IPS DF 6.9 (cell line): ENCODE measurements at regions not wholly inside any gene's neighbourhood (a gene's known extent, or its start where the extent isn't known, plus 50 kb on each side); places are given as distances from the start of the nearest gene placed in this dataset.

ENCODE experiments used
- DNase-seq: peaks from one replicate; pipeline ENCODE4 v3.0.0-alpha.2; 2013; ENCODE audit warnings: low read depth, low spot score
- H3K27ac ChIP-seq: one replicate; pipeline ENCODE4 v1.5.1; 2013; ENCODE audit warnings: low read length, control low read depth
- H3K27me3 ChIP-seq: 2 replicates; pipeline ENCODE4 v1.6.1; 2013; ENCODE audit warnings: mild to moderate bottlenecking, low read length; ENCODE audit not compliant: control insufficient read depth, insufficient read depth
- H3K36me3 ChIP-seq: 2 replicates; pipeline ENCODE4 v1.6.1; 2013; ENCODE audit warnings: low read length; ENCODE audit not compliant: control insufficient read depth, insufficient read depth
- H3K4me1 ChIP-seq: 2 replicates; pipeline ENCODE4 v1.6.1; 2013; ENCODE audit warnings: low read length; ENCODE audit not compliant: control insufficient read depth, insufficient read depth
- H3K4me3 ChIP-seq: 2 replicates; pipeline ENCODE4 v1.5.1; 2013; ENCODE audit warnings: mild to moderate bottlenecking, low read length
- H3K9me3 ChIP-seq: 2 replicates; pipeline ENCODE4 v1.6.1; 2013; ENCODE audit warnings: low read length, inconsistent platforms; ENCODE audit not compliant: control insufficient read depth, insufficient read depth
- WGBS: extraction: QIAGEN DNeasy Blood & Tissue Kit; methylation state at CpG from one replicate; pipeline ENCODE4 v1.1.7; 2013; ENCODE audit warnings: mixed read lengths, missing lambda C conversion rate; ENCODE audit not compliant: insufficient read length, insufficient coverage; 5-methylcytosine and 5-hydroxymethylcytosine counted together

- H3K4me3 ChIP-seq, result no peak overlapping the region
- no peaks in the 10 kb centered on the region for H3K36me3 ChIP-seq
- H3K27me3 ChIP-seq, result no peaks in the 10 kb centered on the region
- no peaks in the 10 kb centered on the region; the same call in 1 of the 2 replicates for H3K4me1 ChIP-seq
- DNase-seq, result no peak
- H3K9me3 ChIP-seq, result no peaks in the 10 kb centered on the region
- no CpG with 5 or more reads among the region's 29 CpGs for WGBS
- H3K27ac ChIP-seq, result no peak overlapping the region
Measured at GRCh38 chr13:112252804-112253590, 123.2 kb upstream of the SPACA7 start.

- Histone ChIP-seq H3K4me1 (no peaks in the 10 kb centered on the region), H3K9me3 (no peaks in the 10 kb centered on the region), H3K27ac (no peak overlapping the region), H3K27me3 (no peaks in the 10 kb centered on the region), H3K36me3 (no peaks in the 10 kb centered on the region), H3K4me3 (no peak overlapping the region)
- WGBS, result no CpG with 5 or more reads among the region's 17 CpGs
- DNase-seq, result no peak
Measured at GRCh38 chr13:112253631-112254030, 122.5 kb upstream of the SPACA7 start.

- Histone ChIP-seq H3K9me3 (no peaks in the 10 kb centered on the region), H3K4me3 (no peak overlapping the region), H3K36me3 (no peaks in the 10 kb centered on the region), H3K27me3 (no peaks in the 10 kb centered on the region), H3K27ac (no peak overlapping the region), H3K4me1 (no peaks in the 10 kb centered on the region)
- no peak for DNase-seq
- no CpG with 5 or more reads among the region's 25 CpGs for WGBS
Measured at GRCh38 chr13:112254061-112254818, 121.9 kb upstream of the SPACA7 start.

GRCh38 chr13:112254900-112255299, 121.3 kb upstream of the SPACA7 start:
- WGBS, result 100% methylated on average over 3 of the region's 11 CpGs
- Histone ChIP-seq H3K36me3 (no peaks in the 10 kb centered on the region), H3K27me3 (no peaks in the 10 kb centered on the region), H3K4me1 (no peaks in the 10 kb centered on the region), H3K9me3 (no peaks in the 10 kb centered on the region), H3K4me3 (no peak overlapping the region), H3K27ac (no peak overlapping the region)
- no peak for DNase-seq

GRCh38 chr13:112255550-112256120, 120.5 kb upstream of the SPACA7 start:
- no peak for DNase-seq
- H3K4me3 ChIP-seq, result no peak overlapping the region
- H3K9me3 ChIP-seq, result no peaks in the 10 kb centered on the region
- no CpG with 5 or more reads among the region's 19 CpGs for WGBS
- no peaks in the 10 kb centered on the region for H3K27me3 ChIP-seq
- no peaks in the 10 kb centered on the region for H3K4me1 ChIP-seq
- no peaks in the 10 kb centered on the region for H3K36me3 ChIP-seq
- H3K27ac ChIP-seq, result no peak overlapping the region

GRCh38 chr13:112256716-112257494, 119.2 kb upstream of the SPACA7 start:
- no peaks in the 10 kb centered on the region for H3K27me3 ChIP-seq
- H3K9me3 ChIP-seq, result no peaks in the 10 kb centered on the region
- H3K36me3 ChIP-seq, result no peaks in the 10 kb centered on the region
- no peaks in the 10 kb centered on the region for H3K4me1 ChIP-seq
- no peak overlapping the region for H3K27ac ChIP-seq
- no CpG with 5 or more reads among the region's 12 CpGs for WGBS
- H3K4me3 ChIP-seq, result no peak overlapping the region
- DNase-seq, result no peak

- no peaks in the 10 kb centered on the region for H3K9me3 ChIP-seq
- no peaks in the 10 kb centered on the region for H3K4me1 ChIP-seq
- H3K36me3 ChIP-seq, result no peaks in the 10 kb centered on the region
- no CpG with 5 or more reads among the region's 8 CpGs for WGBS
- no peak for DNase-seq
- H3K4me3 ChIP-seq, result no peak overlapping the region
- H3K27me3 ChIP-seq, result no peaks in the 10 kb centered on the region
- H3K27ac ChIP-seq, result no peak overlapping the region
Measured at GRCh38 chr13:112259511-112259910, 116.6 kb upstream of the SPACA7 start.

- Histone ChIP-seq H3K9me3 (no peaks in the 10 kb centered on the region), H3K4me3 (no peak overlapping the region), H3K36me3 (no peaks in the 10 kb centered on the region), H3K4me1 (no peaks in the 10 kb centered on the region), H3K27ac (no peak overlapping the region), H3K27me3 (no peaks in the 10 kb centered on the region)
- DNase-seq, result no peak
- no CpG with 5 or more reads among the region's 29 CpGs for WGBS
Measured at GRCh38 chr13:112260108-112261055, 115.8 kb upstream of the SPACA7 start.

- no CpG with 5 or more reads among the region's 8 CpGs for WGBS
- H3K9me3 ChIP-seq, result no peaks in the 10 kb centered on the region
- H3K4me1 ChIP-seq, result no peaks in the 10 kb centered on the region
- H3K27me3 ChIP-seq, result no peaks in the 10 kb centered on the region
- H3K4me3 ChIP-seq, result no peak overlapping the region
- DNase-seq, result no peak
- no peaks in the 10 kb centered on the region for H3K36me3 ChIP-seq
- H3K27ac ChIP-seq, result no peak overlapping the region
Measured at GRCh38 chr13:112261924-112262323, 114.2 kb upstream of the SPACA7 start.
